Aorta (tissue), 5 donors: ENCODE measurements at regions not wholly inside any gene's neighbourhood (a gene's known extent, or its start where the extent isn't known, plus 50 kb on each side); places are given as distances from the start of the nearest gene placed in this dataset.

ENCODE experiments used
- ATAC-seq: fragments of 200-7000 bp; cut with Tn5 transposase; one replicate; pipeline ENCODE4 v1.9.1; 2022; ENCODE audit warnings: moderate library complexity; ENCODE audit not compliant: low FRiP score
- DNase-seq, 2 donors: peaks; one replicate each; pipeline ENCODE4 v3.0.0-alpha.2; 2020
- H3K27ac ChIP-seq, 2 donors: one replicate each; pipeline ENCODE4 v1.5.1; 2013; ENCODE audit warnings: low read length in 2 of 2, mild to moderate bottlenecking in 2 of 2, moderate library complexity in 2 of 2, control low read depth in 1 of 2, inconsistent platforms in 1 of 2, low read depth in 1 of 2
- H3K27me3 ChIP-seq, 2 donors: one replicate each; pipeline ENCODE4 v1.6.1; 2013; ENCODE audit warnings: control low read depth in 1 of 2, low read length in 1 of 2, mild to moderate bottlenecking in 1 of 2, moderate library complexity in 1 of 2; ENCODE audit not compliant: insufficient read depth in 2 of 2, control insufficient read depth in 1 of 2
- H3K36me3 ChIP-seq, 2 donors: one replicate each; pipeline ENCODE4 v1.6.1; 2013; ENCODE audit warnings: control low read depth in 1 of 2, low read length in 1 of 2, mild to moderate bottlenecking in 1 of 2; ENCODE audit not compliant: insufficient read depth in 2 of 2, control insufficient read depth in 1 of 2
- H3K4me1 ChIP-seq, 2 donors: one replicate each; pipeline ENCODE4 v1.6.1; 2013; ENCODE audit warnings: low read length in 2 of 2, control low read depth in 1 of 2, mild to moderate bottlenecking in 1 of 2, moderate library complexity in 1 of 2; ENCODE audit not compliant: insufficient read depth in 2 of 2, control insufficient read depth in 1 of 2
- H3K4me3 ChIP-seq, 2 donors: one replicate each; pipeline ENCODE4 v1.5.1; 2013; ENCODE audit warnings: low read length in 2 of 2, control low read depth in 1 of 2, mild to moderate bottlenecking in 1 of 2
- H3K9me3 ChIP-seq: one replicate; pipeline ENCODE4 v1.6.1; 2013; ENCODE audit warnings: mild to moderate bottlenecking, low read length; ENCODE audit not compliant: control insufficient read depth
- WGBS, 2 donors: extraction: QIAGEN DNeasy Blood & Tissue Kit; methylation state at CpG; one replicate each; pipeline ENCODE4 v1.1.7; 2013; 5-methylcytosine and 5-hydroxymethylcytosine counted together
- intact Hi-C, 2 donors: fragments of 100-400 bp; cut with DNase I; formaldehyde crosslinking; loops; one replicate each; pipeline versions ENCODE4 v1.14.2 to v1.15.0; 2022
- donor health status: healthy with polysubstance abuse.
- donor health status: Bipolar disorder and iron deficiency.
- donor health status: DM: no; HTN: no; CAD: no.
- donor health status: DM: no; HTN: no; CAD: no.
- donor health status: DM: yes; HTN: yes; CAD: no.

DNA sequence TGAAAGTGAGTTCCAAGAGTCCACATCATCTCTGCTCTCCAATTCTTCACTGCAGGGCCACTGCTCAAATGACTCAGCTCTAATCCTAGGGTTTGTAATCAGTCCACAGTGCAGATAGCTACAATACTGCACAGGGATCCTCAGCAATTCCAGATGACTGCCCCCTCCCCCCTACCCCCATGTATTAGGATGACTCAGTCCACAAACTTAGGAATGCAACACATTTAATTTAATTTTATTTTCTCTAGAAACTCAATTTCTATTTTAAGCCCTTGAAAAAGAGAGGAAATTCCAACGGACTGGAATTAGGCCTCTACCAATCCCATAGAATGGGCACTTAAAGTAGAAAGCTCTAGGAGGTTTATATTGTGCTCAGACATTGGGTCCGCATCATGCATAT lies 173.8 kb upstream of the SOX21 start:
- no peak for DNase-seq

DNA sequence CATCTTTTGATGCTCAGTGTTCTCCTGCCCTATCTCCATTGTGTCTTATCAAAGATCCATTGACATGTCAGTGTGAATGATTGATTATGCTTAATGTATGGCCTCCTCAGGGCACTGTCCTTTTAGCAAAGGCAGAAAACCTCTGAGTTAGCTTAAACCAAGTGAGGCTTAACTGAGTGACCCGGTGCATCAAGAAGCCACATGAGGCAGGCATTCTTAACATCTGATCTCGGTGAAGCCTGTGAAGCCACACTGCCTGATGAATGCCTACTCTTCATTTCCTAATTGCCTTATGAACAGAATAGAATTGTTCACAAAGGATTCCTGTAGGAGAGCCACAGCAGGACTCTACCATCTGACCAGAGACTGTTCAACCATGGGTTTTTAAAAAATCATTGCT lies 168.1 kb upstream of the SOX21 start:
- ATAC-seq (no peak), DNase-seq (no peak)
- Histone ChIP-seq H3K27me3 (no peaks in the 10 kb centered on the region), H3K9me3 (no peaks in the 10 kb centered on the region), H3K27ac (no peak overlapping the region), H3K4me1 (no peaks in the 10 kb centered on the region), H3K4me3 (no peak overlapping the region), H3K36me3 (no peaks in the 10 kb centered on the region)
- 62 to 78% methylated on average over 2 of the region's 2 CpGs for WGBS, 2 donors
- intact Hi-C loops = no loop called here

More for the DNA sequence above, 173.8 kb upstream of the SOX21 start:
- Histone ChIP-seq H3K27ac (no peak overlapping the region), H3K36me3 (no peaks in the 10 kb centered on the region), H3K4me1 (no peaks in the 10 kb centered on the region), H3K9me3 (no peaks in the 10 kb centered on the region), H3K4me3 (no peak overlapping the region), H3K27me3 (no peaks in the 10 kb centered on the region)
- intact Hi-C loops = no loop called here
- ATAC-seq = no peak
- WGBS, 2 donors = 25 to 27% methylated on average over 2 of the region's 2 CpGs

GRCh38 chr13:94878602-94879165 lies 166.3 kb upstream of the SOX21 start:
- ATAC-seq = no peak

DNA sequence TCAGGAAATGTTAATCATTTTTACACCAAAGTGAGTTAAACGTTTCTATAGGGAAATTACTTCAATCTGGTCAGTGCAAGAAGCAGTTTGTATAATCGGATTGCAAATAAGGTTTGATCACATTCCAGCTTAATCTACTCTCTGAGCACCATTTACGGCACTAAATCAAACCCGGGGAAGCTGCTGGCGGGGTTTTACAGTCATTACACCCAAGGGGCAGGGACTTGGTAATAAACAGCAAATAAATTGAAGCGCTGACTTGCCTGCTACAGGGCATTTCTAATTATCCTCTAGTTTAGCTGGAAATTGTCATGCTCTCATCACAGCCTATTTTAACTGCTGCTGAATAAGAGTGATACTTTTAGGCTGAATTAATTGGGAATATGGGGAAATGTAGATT lies 152.1 kb upstream of the SOX21 start:
- DNase-seq = no peak
- Histone ChIP-seq H3K9me3 (no peaks in the 10 kb centered on the region), H3K27me3 (no peaks in the 10 kb centered on the region), H3K4me3 (no peak overlapping the region), H3K27ac (no peak overlapping the region), H3K36me3 (no peaks in the 10 kb centered on the region), H3K4me1 (no peaks in the 10 kb centered on the region)
- intact Hi-C loops = no loop called here
- 19 to 23% methylated on average over 6 of the region's 6 CpGs for WGBS, 2 donors
- no peak for ATAC-seq

More at GRCh38 chr13:94878602-94879165, 166.3 kb upstream of the SOX21 start:
- Histone ChIP-seq H3K4me3 (no peak overlapping the region), H3K9me3 (no peaks in the 10 kb centered on the region), H3K27me3 (no peaks in the 10 kb centered on the region), H3K4me1 (no peaks in the 10 kb centered on the region), H3K27ac (no peak overlapping the region), H3K36me3 (no peaks in the 10 kb centered on the region)
- WGBS, 2 donors = 63 to 64% methylated on average over 7 of the region's 7 CpGs
- DNase-seq = no peak
- intact Hi-C loops = no loop called here

GRCh38 chr13:94860981-94861407 lies 148.6 kb upstream of the SOX21 start:
- WGBS, 2 donors = 50 to 61% methylated on average over 8 of the region's 8 CpGs
- DNase-seq (no peak), ATAC-seq (no peak)
- Histone ChIP-seq H3K4me3 (no peak overlapping the region), H3K27ac (no peak overlapping the region), H3K9me3 (peaks cover 3% of the 10 kb centered on the region), H3K4me1 (no peaks in the 10 kb centered on the region), H3K36me3 (no peaks in the 10 kb centered on the region), H3K27me3 (no peaks in the 10 kb centered on the region)
- intact Hi-C loops = no loop called here

DNA sequence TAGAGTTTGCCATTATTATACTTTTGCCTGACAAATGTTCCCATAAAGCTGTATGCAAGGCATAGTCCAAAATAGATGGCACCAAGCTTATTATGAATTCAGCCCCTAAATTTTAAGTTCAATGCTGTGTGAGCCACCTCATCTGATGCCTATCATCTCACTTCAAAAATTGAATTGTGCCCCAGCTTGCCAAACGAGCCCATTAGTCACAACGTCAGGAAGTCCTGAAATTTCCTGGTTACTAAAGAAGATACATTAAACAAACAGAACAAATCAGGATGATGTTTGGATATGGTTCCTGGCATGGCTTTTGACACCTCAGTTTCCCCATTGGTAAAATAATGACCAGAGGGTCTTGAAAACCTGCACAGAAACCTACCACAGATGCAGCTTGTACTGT lies 147.5 kb upstream of the SOX21 start:
- peaks cover 3% of the 10 kb centered on the region for H3K9me3 ChIP-seq
- DNase-seq = no peak
- H3K4me1 ChIP-seq = no peaks in the 10 kb centered on the region
- 60 to 67% methylated on average over 2 of the region's 2 CpGs for WGBS, 2 donors
- no peak for ATAC-seq
- H3K4me3 ChIP-seq = no peak overlapping the region
- no peaks in the 10 kb centered on the region for H3K27me3 ChIP-seq
- intact Hi-C loops = no loop called here
- H3K27ac ChIP-seq = no peak overlapping the region
- no peaks in the 10 kb centered on the region for H3K36me3 ChIP-seq

DNA sequence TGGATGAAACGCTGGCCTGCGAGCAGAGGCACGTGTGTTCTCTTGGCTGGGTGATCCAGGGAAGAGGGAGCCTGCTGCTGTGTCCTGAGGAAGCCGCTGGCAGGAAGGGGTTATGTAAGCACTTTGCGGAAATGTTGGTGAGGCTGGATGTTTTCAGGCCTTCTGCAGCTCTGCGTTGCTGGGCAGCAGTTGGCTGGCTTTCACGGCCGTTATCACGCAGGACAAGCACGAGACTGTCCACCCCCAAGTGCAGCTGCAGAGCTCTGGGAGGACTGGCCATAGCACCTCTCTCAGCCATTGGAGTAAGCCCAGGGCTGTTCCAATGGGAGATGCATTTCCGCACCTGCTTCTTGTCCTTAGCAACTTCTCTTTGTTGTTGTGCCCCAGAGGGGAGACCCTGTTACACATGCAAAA lies 146.9 kb upstream of the SOX21 start:
- H3K27me3 ChIP-seq = no peaks in the 10 kb centered on the region
- no peaks in the 10 kb centered on the region for H3K4me1 ChIP-seq
- no peaks in the 10 kb centered on the region for H3K36me3 ChIP-seq
- intact Hi-C loops = no loop called here
- no peak overlapping the region for H3K4me3 ChIP-seq
- H3K9me3 ChIP-seq = peaks cover 3% of the 10 kb centered on the region
- 16 to 18% methylated on average over 11 of the region's 11 CpGs for WGBS, 2 donors
- DNase-seq = peak in 1 of 2 donors; percentile 81
- H3K27ac ChIP-seq = no peak overlapping the region
- ATAC-seq = peak; percentile 75

- Histone ChIP-seq H3K9me3 (peaks cover 3% of the 10 kb centered on the region), H3K27me3 (no peaks in the 10 kb centered on the region), H3K27ac (no peak overlapping the region), H3K36me3 (no peaks in the 10 kb centered on the region), H3K4me3 (no peak overlapping the region), H3K4me1 (no peaks in the 10 kb centered on the region)
- ATAC-seq (no peak), DNase-seq (no peak)
- 51% methylated on average over 4 of the region's 4 CpGs for WGBS, 2 donors
- intact Hi-C loops = no loop called here
Observed at GRCh38 chr13:94858856-94859255, 146.5 kb upstream of the SOX21 start.

- 73 to 74% methylated on average over 1 of the region's 1 CpG for WGBS, 2 donors
- ATAC-seq (no peak), DNase-seq (no peak)
- Histone ChIP-seq H3K36me3 (no peaks in the 10 kb centered on the region), H3K4me3 (no peak overlapping the region), H3K27me3 (no peaks in the 10 kb centered on the region), H3K27ac (no peak overlapping the region), H3K4me1 (no peaks in the 10 kb centered on the region), H3K9me3 (peaks cover 3% of the 10 kb centered on the region)
- intact Hi-C loops = no loop called here
Observed at GRCh38 chr13:94854688-94855087, 142.3 kb upstream of the SOX21 start.
